ENCODE measurements at regions not wholly inside any gene's neighbourhood (a gene's known extent, or its start where the extent isn't known, plus 50 kb on each side); places are given as distances from the start of the nearest gene placed in this dataset.

GRCh38 chrX:100477958-100478357, 67.9 kb upstream of the PCDH19 start:
- TF ChIP-seq CTCF (conservative IDR thresholded peaks at IDR 0.05; ENCODE audit: low read length) (no peak), EZH2phosphoT487 (IDR thresholded peaks at IDR 0.05; ENCODE audit: borderline replicate concordance, low read depth, low read length) (no peak)
